AG04449 (cell line): ENCODE measurements at regions not wholly inside any gene's neighbourhood (a gene's known extent, or its start where the extent isn't known, plus 50 kb on each side); places are given as distances from the start of the nearest gene placed in this dataset.

ENCODE experiments used
- CTCF ChIA-PET: fragments of 350-600 bp; formaldehyde crosslinking; extraction: SDS; loops from one replicate; lab custom pipeline; 2021; ENCODE audit warnings: antibody characterized with exemption; lab: Yijun Ruan, JAX
- POLR2A ChIA-PET: fragments of 400-600, 350-600 bp; formaldehyde crosslinking; extraction: SDS; loops from one replicate; lab custom pipeline; 2020; ENCODE audit warnings: antibody characterized with exemption, inconsistent platforms; lab: Yijun Ruan, JAX
- DNase-seq: peaks from one replicate; pipeline ENCODE4 v3.0.0-alpha.2; 2010; ENCODE audit warnings: low read depth, low spot score
- H3K4me3 ChIP-seq: 2 replicates; pipeline ENCODE4 v1.5.1; 2011; ENCODE audit warnings: low read depth, mild to moderate bottlenecking, control low read depth, low read length
- CTCF ChIP-seq: IDR thresholded peaks from one replicate; pipeline ENCODE4 v1.5.1; 2011; ENCODE audit warnings: mild to moderate bottlenecking, moderate library complexity, low read length, control low read depth, inconsistent platforms; ENCODE audit not compliant: insufficient read depth; ENCODE audit errors: missing control alignments

- TF ChIP-seq CTCF, result no peak
- DNase-seq, result no peak
- POLR2A ChIA-PET, result no interaction called here
- no peak overlapping the region for H3K4me3 ChIP-seq
- CTCF ChIA-PET, result no interaction called here
Measured at GRCh38 chr5:89849830-89850512, 559.6 kb downstream of the CETN3 start.

- ChIA-PET POLR2A (no interaction called here), CTCF (interaction anchor here (0.7 kb wide), 1 partner anchor 53 kb away, joined by 3 read pairs; no protein-coding TSS in a partner anchor)
- no peak for DNase-seq
- no peak overlapping the region for H3K4me3 ChIP-seq
- TF ChIP-seq CTCF, result no peak
Measured at GRCh38 chr5:89847743-89848142, 561.8 kb downstream of the CETN3 start.

GRCh38 chr5:89844548-89844947, 565.0 kb downstream of the CETN3 start:
- TF ChIP-seq CTCF, result no peak

GRCh38 chr5:89842531-89842930, 567.0 kb downstream of the CETN3 start:
- DNase-seq, result no peak
- no peak overlapping the region for H3K4me3 ChIP-seq
- POLR2A ChIA-PET, result no interaction called here
- CTCF ChIA-PET, result no interaction called here
- TF ChIP-seq CTCF, result no peak

More at GRCh38 chr5:89844548-89844947, 565.0 kb downstream of the CETN3 start:
- ChIA-PET CTCF (no interaction called here), POLR2A (no interaction called here)
- no peak overlapping the region for H3K4me3 ChIP-seq
- DNase-seq, result no peak

- no peak for TF ChIP-seq CTCF
- no peak for DNase-seq
- POLR2A ChIA-PET, result no interaction called here
Measured at GRCh38 chr5:89840906-89841305, 568.6 kb downstream of the CETN3 start.

GRCh38 chr5:89830691-89831090, 578.9 kb downstream of the CETN3 start:
- POLR2A ChIA-PET, result no interaction called here
- no peak for DNase-seq
- TF ChIP-seq CTCF, result no peak
- CTCF ChIA-PET, result interaction anchor here (1.3 kb wide), 1 partner anchor 1102 kb away, joined by 3 read pairs; no protein-coding TSS in a partner anchor
- no peak overlapping the region for H3K4me3 ChIP-seq

More at GRCh38 chr5:89840906-89841305, 568.6 kb downstream of the CETN3 start:
- no peak overlapping the region for H3K4me3 ChIP-seq
- CTCF ChIA-PET, result no interaction called here
